Right atrium auricular region (tissue), 2 donors: ENCODE measurements at regions not wholly inside any gene's neighbourhood (a gene's known extent, or its start where the extent isn't known, plus 50 kb on each side); places are given as distances from the start of the nearest gene placed in this dataset.
A peak's percentile ranks its signal among the peaks of the same experiment; 100 is the strongest.
"Not testable (repeated sequence)": the region's sequence is repeated elsewhere in the genome, so short reads cannot be mapped to it uniquely, and the experiment has no call there.

Experiments
- DNase-seq: peaks from one replicate; pipeline ENCODE4 v3.0.0-alpha.2; 2019; ENCODE audit warnings: low spot score
- H3K27ac ChIP-seq, 2 donors: fragments of 200-600 bp; sonication (generic); 1 replicate in 1 of 2; 2 replicates in 1 of 2; pipeline ENCODE4 v1.5.1; 2016 to 2019
- H3K27me3 ChIP-seq, 2 donors: fragments of 200-600 bp; sonication (generic); one replicate each; pipeline versions ENCODE4 v1.5.1 to v1.6.0; 2017 to 2019
- H3K36me3 ChIP-seq: fragments of 200-600 bp; sonication (generic); one replicate; pipeline ENCODE4 v1.5.1; 2016
- H3K4me1 ChIP-seq, 2 donors: fragments of 200-600 bp; sonication (generic); one replicate each; pipeline versions ENCODE4 v1.5.1 to v1.6.0; 2017 to 2019
- H3K4me3 ChIP-seq, 2 donors: fragments of 200-600 bp; sonication (generic); 1 replicate in 1 of 2; 2 replicates in 1 of 2; pipeline ENCODE4 v1.5.1; 2017 to 2019; ENCODE audit warnings: mild to moderate bottlenecking in 1 of 2, moderate library complexity in 1 of 2
- H3K9me3 ChIP-seq, 2 donors: fragments of 200-600 bp; sonication (generic); one replicate each; pipeline ENCODE4 v1.5.1; 2019
- CTCF ChIP-seq, 2 donors: fragments of 200-600 bp; sonication (generic); IDR thresholded peaks; one replicate each; pipeline ENCODE4 v1.5.1; 2019; ENCODE audit warnings: antibody characterized with exemption in 2 of 2

GRCh38 chr22:16388616-16389015 is 204.0 kb downstream of the CCT8L2 start:
- not testable (repeated sequence) for H3K36me3 ChIP-seq, H3K4me1 ChIP-seq, H3K4me3 ChIP-seq, H3K9me3 ChIP-seq, H3K27ac ChIP-seq, H3K27me3 ChIP-seq, DNase-seq

GRCh38 chr22:16388127-16388526 is 204.5 kb downstream of the CCT8L2 start:
- not testable (repeated sequence) for H3K36me3 ChIP-seq, H3K4me3 ChIP-seq, H3K27me3 ChIP-seq, H3K4me1 ChIP-seq, H3K9me3 ChIP-seq, DNase-seq, H3K27ac ChIP-seq

- H3K36me3 ChIP-seq, DNase-seq: not testable (repeated sequence)
These were observed 205.1 kb downstream of the CCT8L2 start for GRCh38 chr22:16387543-16387942.

GRCh38 chr22:16387088-16387487 is 205.5 kb downstream of the CCT8L2 start:
- H3K9me3 ChIP-seq, result no peaks in the 10 kb centered on the region
- no peaks in the 10 kb centered on the region for H3K36me3 ChIP-seq
- no peaks in the 10 kb centered on the region for H3K4me1 ChIP-seq
- H3K27me3 ChIP-seq, result no peaks in the 10 kb centered on the region
- H3K4me3 ChIP-seq, result peak overlapping the region in 1 of 2 donors; percentile 11
- no peak overlapping the region for H3K27ac ChIP-seq
- DNase-seq, result no peak
- TF ChIP-seq CTCF (IDR thresholded peaks at IDR 0.05), result no peak

More at GRCh38 chr22:16387543-16387942, 205.1 kb downstream of the CCT8L2 start:
- H3K4me3 ChIP-seq, H3K27me3 ChIP-seq, H3K27ac ChIP-seq, H3K4me1 ChIP-seq, H3K9me3 ChIP-seq: not testable (repeated sequence)

GRCh38 chr22:16361328-16361727 is 231.3 kb downstream of the CCT8L2 start:
- not testable (repeated sequence) for H3K27me3 ChIP-seq, H3K27ac ChIP-seq, H3K36me3 ChIP-seq, DNase-seq, H3K4me3 ChIP-seq, H3K4me1 ChIP-seq, H3K9me3 ChIP-seq

- not testable (repeated sequence) for H3K27me3 ChIP-seq, H3K4me1 ChIP-seq, H3K9me3 ChIP-seq, H3K36me3 ChIP-seq, DNase-seq, H3K27ac ChIP-seq, H3K4me3 ChIP-seq
These were observed 240.0 kb downstream of the CCT8L2 start for GRCh38 chr22:16352637-16353036.

GRCh38 chr22:16347083-16347482 is 245.5 kb downstream of the CCT8L2 start:
- H3K27me3 ChIP-seq, H3K36me3 ChIP-seq, DNase-seq: not testable (repeated sequence)

GRCh38 chr22:16315565-16315964 is 277.0 kb downstream of the CCT8L2 start:
- not testable (repeated sequence) for H3K4me3 ChIP-seq, H3K36me3 ChIP-seq, H3K9me3 ChIP-seq, H3K27me3 ChIP-seq, H3K4me1 ChIP-seq, H3K27ac ChIP-seq, DNase-seq

More at GRCh38 chr22:16347083-16347482, 245.5 kb downstream of the CCT8L2 start:
- H3K4me3 ChIP-seq, H3K27ac ChIP-seq, H3K9me3 ChIP-seq, H3K4me1 ChIP-seq: not testable (repeated sequence)
